Cardiac muscle cell (in vitro differentiated cells and primary cell): ENCODE measurements at regions not wholly inside any gene's neighbourhood (a gene's known extent, or its start where the extent isn't known, plus 50 kb on each side); places are given as distances from the start of the nearest gene placed in this dataset.
"Not testable (repeated sequence)": the region's sequence is repeated elsewhere in the genome, so short reads cannot be mapped to it uniquely, and the experiment has no call there.

ENCODE experiments used
- DNase-seq, 2 donors: peaks; one replicate each; pipeline versions ENCODE4 v3.0.0 to v3.0.0-alpha.2; 2010 to 2017; ENCODE audit warnings: low read depth in 1 of 2, low spot score in 1 of 2
- H3K27ac ChIP-seq: fragments of 200-600 bp; sonication (generic); 2 replicates; pipeline ENCODE4 v1.5.1; 2016
- H3K27me3 ChIP-seq: fragments of 200-600 bp; sonication (generic); 2 replicates; pipeline ENCODE4 v1.6.0; 2016; ENCODE audit warnings: control low read depth
- H3K36me3 ChIP-seq: fragments of 200-600 bp; sonication (generic); 2 replicates; pipeline ENCODE4 v1.5.1; 2016; ENCODE audit warnings: control low read depth
- H3K4me1 ChIP-seq: fragments of 200-600 bp; sonication (generic); 2 replicates; pipeline ENCODE4 v1.8.1; 2017; ENCODE audit warnings: low read depth, mild to moderate bottlenecking, mixed run types
- H3K4me3 ChIP-seq: fragments of 200-600 bp; sonication (generic); 2 replicates; pipeline ENCODE4 v1.5.1; 2016; ENCODE audit warnings: mild to moderate bottlenecking
- H3K9me3 ChIP-seq: fragments of 200-600 bp; sonication (generic); 2 replicates; pipeline ENCODE4 v1.5.1; 2017; ENCODE audit warnings: low read depth, mild to moderate bottlenecking, control low read depth
- CTCF ChIP-seq: IDR thresholded peaks from 2 replicates; pipeline ENCODE4 v1.5.1; 2012; ENCODE audit warnings: low read depth, mild to moderate bottlenecking, low read length

GRCh38 chr1:14424325-14425002 lies 174.0 kb upstream of the KAZN start:
- no peak for TF ChIP-seq CTCF
- H3K27me3 ChIP-seq = no peaks in the 10 kb centered on the region
- no peak for DNase-seq
- H3K27ac ChIP-seq = no peak overlapping the region
- H3K36me3 ChIP-seq = no peaks in the 10 kb centered on the region
- H3K4me1 ChIP-seq = no peaks in the 10 kb centered on the region
- no peaks in the 10 kb centered on the region for H3K9me3 ChIP-seq
- no peak overlapping the region for H3K4me3 ChIP-seq

GRCh38 chr1:14426854-14427253 lies 171.6 kb upstream of the KAZN start:
- Histone ChIP-seq H3K4me3 (no peak overlapping the region), H3K27ac (no peak overlapping the region), H3K9me3 (no peaks in the 10 kb centered on the region), H3K36me3 (no peaks in the 10 kb centered on the region), H3K27me3 (no peaks in the 10 kb centered on the region), H3K4me1 (no peaks in the 10 kb centered on the region)
- DNase-seq = no peak
- no peak for TF ChIP-seq CTCF

DNA sequence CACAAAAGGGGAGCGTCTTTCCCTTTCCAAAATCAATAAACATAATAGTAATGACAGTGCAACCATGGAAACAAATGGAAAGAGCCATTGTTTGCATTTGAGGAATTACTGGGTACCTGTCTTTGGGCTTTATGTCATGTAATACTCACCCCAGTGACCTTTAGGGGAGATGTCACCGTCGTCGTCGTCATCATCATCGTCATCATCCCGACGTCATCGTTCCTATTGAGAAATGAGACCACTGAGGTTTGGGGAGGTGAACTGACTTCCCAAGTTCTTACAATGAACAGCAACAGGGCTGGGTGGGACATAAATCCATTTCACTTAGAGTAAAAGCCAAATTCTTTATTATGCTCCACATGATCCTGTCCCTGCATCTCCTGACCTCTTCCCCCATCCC lies 168.9 kb upstream of the KAZN start:
- no peaks in the 10 kb centered on the region for H3K9me3 ChIP-seq
- H3K36me3 ChIP-seq = no peaks in the 10 kb centered on the region
- no peaks in the 10 kb centered on the region for H3K4me1 ChIP-seq
- no peaks in the 10 kb centered on the region for H3K27me3 ChIP-seq
- no peak for DNase-seq
- TF ChIP-seq CTCF = no peak
- no peak overlapping the region for H3K4me3 ChIP-seq
- no peak overlapping the region for H3K27ac ChIP-seq

DNA sequence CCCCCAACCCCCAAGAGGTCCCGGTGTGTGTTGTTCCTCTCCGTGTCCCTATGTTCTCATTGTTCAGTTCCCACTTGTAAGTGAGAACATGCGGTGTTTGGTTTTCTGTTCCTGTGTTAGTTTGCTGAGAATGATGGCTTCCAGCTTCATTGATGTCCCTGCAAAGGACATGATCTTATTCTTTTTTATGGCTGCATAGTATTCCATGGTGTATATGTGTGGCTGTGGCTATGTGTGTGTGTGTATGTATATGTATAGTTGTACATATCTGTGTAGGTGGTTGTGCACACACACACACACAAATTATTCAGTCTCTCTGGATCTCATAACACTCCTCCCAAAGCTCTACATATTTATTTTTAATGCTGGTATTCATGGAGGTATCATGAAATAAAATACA lies 165.8 kb upstream of the KAZN start:
- not testable (repeated sequence) for DNase-seq, H3K27ac ChIP-seq, H3K27me3 ChIP-seq, H3K4me1 ChIP-seq, H3K36me3 ChIP-seq, H3K9me3 ChIP-seq, H3K4me3 ChIP-seq

DNA sequence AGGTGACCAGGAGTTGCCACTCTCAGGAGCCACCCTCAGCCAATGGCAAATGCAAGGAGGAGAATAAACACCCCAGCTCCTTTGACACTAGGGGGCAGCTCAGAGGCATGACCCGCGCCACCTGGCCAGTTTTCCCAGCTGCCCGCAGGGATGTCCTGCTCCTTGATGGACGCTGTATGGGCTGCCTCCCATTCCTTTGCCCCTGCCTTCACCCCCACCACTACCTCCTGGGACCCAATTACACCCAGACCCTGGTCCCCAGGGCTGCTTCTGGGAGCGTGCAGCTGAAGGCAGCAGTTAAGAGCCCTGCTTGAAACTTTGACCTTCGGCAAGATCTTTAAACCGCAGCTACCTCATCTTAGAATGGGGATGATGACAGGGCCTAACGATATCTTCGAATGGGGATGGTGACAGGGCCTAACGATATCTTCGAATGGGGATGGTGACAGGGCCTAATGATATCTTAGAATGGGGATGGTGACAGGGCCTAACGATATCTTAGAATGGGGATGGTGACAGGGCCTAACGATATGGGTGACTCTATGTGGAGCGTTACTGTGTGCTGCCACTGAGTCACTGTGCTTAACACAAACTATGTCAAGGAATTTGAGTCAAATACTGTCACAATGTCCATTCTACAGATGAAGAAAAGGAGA lies 163.0 kb upstream of the KAZN start:
- DNase-seq = peak; percentile 28 to 48
- no peak overlapping the region for H3K27ac ChIP-seq

More for the DNA sequence above, 163.0 kb upstream of the KAZN start:
- H3K4me1 ChIP-seq = no peaks in the 10 kb centered on the region
- no peaks in the 10 kb centered on the region for H3K9me3 ChIP-seq
- peak; percentile 42 for TF ChIP-seq CTCF
- H3K27me3 ChIP-seq = no peaks in the 10 kb centered on the region
- H3K4me3 ChIP-seq = no peak overlapping the region
- H3K36me3 ChIP-seq = no peaks in the 10 kb centered on the region
